NCI-H526 treated with DMSO at 0.1 percent for 48 hours (cell line): ENCODE measurements at regions not wholly inside any gene's neighbourhood (a gene's known extent, or its start where the extent isn't known, plus 50 kb on each side); places are given as distances from the start of the nearest gene placed in this dataset.
A peak's percentile ranks its signal among the peaks of the same experiment; 100 is the strongest.

Experiments used
- DNase-seq: peaks from one replicate; lab custom pipeline; 2025; lab: John Stamatoyannopoulos, UW

GRCh38 chr17:5694551-5694950, 110.2 kb upstream of the NLRP1 start:
- no peak for DNase-seq

- no peak for DNase-seq
Measured at GRCh38 chr17:5695480-5695879, 111.2 kb upstream of the NLRP1 start.

DNA sequence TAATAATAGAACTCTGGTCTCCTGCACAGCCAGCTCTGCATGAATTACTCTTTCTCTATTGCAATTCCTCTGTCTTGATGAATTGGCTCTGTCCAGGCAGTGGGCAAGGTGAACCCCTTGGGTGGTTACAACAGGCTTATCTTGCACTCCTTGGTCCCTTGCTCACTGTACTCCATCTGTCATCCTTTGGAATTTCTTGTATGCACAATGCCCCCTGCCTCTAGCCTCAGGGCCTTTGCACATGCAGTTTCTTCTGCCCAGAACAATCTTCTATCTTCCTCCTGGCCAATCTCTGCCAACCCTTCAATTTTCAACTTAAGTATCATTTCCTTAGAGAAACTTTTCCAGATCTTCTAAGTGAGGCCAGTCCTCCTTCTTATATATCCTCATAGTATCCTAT, 114.7 kb upstream of the NLRP1 start:
- DNase-seq = no peak

DNA sequence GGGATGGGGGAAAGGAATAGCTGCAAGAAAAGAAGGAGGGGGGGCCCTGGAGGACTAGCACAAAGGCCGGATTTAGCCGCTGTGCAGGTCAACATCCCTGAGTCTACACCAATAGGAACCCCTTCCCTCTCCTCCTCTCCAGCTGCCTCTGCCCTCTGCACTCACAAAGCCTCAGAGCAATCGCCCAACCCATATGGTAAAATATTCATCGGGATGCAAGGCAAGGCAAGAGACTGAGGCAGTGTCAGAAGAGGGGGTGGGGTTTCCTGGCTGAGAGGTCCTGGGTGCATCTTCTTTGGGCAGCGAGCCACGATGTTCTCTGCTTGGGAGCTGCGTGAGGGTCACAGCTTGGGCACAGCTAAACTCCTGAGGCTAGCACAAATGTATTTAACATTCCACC, 115.5 kb upstream of the NLRP1 start:
- DNase-seq = no peak

DNA sequence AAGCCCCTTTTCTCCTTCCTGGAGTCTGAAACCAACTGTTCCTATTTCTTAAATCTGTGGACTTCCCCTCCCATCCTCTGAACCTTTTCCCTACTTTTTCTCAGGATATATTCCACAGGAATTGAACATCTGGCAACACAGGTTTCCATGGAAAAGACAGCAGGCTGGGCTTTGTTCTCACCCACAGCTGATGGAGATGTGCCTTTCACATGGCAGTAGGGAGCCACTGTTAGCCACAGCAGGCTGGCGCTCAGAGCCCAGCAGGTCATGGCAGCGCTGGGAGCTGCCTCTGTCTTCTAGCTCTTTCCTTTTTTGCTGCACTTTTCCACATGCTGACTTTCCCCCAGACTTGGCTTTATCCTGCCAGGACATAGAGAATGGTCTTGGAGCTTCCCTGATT, 116.4 kb upstream of the NLRP1 start:
- no peak for DNase-seq

GRCh38 chr17:5701381-5701780, 117.1 kb upstream of the NLRP1 start:
- DNase-seq = no peak

DNA sequence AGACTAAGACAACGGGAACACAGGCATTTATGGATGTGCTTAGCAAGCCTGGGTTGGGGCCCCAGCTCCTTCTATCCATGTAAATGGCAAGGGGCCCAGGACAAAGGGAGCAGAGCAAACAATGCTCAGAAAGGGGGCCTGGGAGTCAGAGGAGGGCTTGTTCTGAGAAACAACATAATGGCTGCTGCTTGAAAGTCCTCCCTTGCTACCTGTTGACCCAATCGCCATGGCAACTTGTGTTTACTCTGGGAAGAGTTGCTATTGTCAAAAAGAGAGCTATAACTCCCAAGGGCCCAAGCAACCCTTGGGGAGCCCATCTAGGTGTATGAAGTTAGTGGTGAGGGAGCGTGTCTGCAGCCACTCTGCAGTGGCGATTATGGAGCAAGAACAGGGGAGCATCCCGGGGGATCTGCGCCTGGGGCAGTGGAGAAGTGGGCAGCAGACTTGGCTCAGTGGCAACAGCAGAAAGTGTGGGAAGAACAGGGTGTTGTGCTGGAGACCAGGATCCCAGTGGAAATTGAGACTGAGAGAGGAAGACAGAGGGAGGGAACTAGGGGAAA, 118.7 kb upstream of the NLRP1 start:
- DNase-seq = no peak

GRCh38 chr17:5703736-5704135, 119.4 kb upstream of the NLRP1 start:
- no peak for DNase-seq

- DNase-seq = no peak
Measured at GRCh38 chr17:5705081-5705875, 121.0 kb upstream of the NLRP1 start.

- DNase-seq = no peak
Measured at GRCh38 chr17:5705876-5706576, 121.7 kb upstream of the NLRP1 start.

DNA sequence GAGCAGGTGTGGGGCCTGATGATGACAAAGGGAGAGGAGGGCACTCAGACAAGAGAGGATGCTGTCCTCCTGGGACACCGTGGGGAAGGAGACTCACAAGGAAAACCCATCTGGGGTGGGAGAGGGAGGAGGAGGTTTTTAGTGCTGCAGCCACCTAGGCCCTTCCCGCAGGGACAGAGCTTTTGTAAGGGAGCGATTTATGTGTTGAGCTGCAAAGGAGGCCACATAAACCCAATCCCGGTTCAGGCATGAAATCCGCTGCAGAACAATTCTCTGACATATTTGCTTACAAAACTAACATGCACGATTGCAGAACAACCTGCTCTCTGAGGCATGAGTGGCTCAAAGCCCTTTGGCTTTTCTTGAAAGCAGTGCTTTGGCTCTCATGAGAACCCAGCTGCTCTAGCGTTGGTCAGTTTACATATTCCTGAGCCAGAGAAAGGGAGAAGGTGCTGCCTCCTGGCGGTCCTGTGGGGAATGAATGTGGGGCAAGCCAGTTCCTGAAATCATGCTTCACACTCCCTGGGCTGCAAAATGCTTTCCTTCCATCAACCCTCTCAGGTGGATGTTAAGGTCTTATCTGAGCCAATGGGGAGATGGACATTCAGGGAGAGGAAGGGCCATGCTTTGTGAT, 122.4 kb upstream of the NLRP1 start:
- peak; percentile 5 for DNase-seq

GRCh38 chr17:5707482-5707881, 123.2 kb upstream of the NLRP1 start:
- no peak for DNase-seq

DNA sequence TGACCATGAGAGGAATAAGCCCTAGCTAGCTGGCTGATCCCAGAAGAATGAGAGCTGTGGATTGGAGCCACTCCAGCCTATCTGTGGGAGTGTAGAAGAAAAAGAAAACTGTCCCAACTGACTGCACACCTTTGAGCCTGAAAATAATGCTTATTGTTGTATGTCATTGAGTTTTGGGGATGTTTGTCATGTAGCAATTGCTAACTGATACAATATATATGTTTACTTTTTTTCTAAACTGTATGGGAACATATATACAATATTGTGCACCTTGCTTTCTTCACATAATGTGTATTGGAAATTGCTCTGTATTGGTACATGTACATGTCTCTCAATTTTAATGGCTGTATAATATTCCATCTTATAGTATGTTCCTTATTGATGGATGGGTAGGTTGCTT, 124.0 kb upstream of the NLRP1 start:
- DNase-seq = no peak

GRCh38 chr17:5711344-5711743, 127.0 kb upstream of the NLRP1 start:
- DNase-seq = no peak

GRCh38 chr17:5714993-5715392, 130.7 kb upstream of the NLRP1 start:
- DNase-seq = no peak

DNA sequence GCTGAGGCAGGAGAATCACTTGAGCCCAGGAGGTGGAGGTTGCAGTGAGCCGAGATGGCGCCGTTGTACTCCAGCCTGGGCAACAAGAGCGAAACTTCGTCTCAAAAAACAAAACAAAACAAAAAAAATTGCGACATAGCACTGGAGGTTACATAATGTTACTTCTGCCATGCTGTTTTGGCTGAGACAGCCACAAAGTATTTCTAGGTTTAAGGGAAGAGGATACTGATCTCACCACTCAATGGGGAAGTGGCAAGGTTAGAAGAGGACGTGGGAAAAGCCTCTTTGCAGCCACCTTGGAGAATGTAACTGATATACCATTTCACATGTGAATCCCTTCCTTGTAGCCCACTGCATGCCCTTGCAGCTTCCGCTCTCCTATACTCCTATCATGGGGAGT, 131.2 kb upstream of the NLRP1 start:
- DNase-seq = no peak

DNA sequence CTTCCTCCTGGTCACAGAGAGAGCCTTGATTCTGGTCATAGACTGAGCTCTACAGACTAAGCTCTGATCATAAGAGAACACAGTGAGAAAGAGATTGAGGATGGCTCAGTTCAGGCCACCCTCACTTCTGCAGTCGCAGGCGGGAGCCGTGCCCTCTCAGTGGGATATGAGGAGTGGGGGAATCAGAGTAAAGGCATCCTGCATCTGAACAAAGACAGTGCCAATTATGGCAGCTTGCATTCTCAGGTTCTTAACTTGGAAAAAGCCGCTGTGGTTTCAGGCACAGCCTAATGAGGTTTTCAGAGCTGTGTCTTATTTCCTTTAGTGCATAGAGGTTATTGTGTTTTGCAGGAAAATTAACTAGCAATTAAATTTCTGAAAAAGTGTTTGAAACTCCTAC, 134.4 kb upstream of the NLRP1 start:
- no peak for DNase-seq

DNA sequence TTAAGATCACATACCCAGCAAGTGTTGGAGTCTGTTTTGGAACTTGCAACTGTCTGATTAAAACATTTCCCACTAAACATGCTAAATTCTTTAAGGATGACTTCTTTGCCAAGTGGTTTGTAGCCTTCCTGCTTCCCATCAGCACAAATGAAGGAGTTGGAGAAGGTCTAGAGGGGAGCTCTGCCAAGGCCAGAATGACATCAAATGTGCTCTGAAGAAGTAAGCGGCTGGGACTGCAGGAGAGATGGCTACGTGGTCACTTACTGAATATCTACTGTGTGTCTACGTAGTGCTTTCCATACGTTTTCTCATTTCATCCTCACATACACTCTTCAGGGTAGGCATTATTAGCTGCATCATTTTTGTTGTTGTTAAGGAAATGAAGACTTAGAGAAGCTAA, 135.7 kb upstream of the NLRP1 start:
- no peak for DNase-seq

DNA sequence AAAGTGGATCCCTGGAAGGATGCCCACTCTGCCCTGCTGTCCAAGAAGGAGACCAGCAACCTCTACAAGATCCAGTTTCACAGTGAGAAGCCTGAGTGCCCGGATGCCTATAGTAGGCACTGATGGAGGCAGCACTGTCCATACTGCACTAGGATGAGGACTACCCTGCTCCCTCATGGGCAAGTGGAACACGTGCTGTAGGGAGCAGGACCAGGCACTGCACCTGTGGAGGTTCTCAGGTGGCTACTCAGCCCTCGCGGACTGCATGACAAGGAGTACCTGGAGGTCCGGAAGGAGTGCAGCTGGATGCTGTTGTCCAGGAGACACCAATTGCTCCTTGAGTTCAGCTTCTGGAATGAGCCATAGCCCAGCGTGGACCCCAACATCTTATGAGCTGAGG, 146.1 kb upstream of the NLRP1 start:
- DNase-seq = no peak

DNA sequence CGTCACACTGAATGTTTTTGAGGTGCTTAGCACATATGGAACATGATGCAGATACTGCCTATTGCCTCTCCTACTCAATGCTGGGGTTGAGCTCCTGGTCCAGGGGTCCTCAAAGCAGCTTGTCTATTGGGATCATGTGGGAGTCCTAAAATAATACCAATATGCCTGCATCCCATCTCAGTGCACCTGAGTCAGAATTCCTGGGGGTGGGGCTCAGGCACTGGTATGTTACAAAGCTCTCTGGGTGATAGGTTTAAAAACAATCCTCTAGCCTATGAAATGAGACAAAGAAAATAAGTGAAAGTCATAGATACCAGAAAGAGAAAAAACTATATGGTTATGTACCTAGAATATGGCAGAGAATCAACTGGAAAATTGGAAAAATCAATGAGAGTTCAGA, 156.6 kb upstream of the NLRP1 start:
- DNase-seq = no peak

GRCh38 chr17:5741810-5742209, 157.5 kb upstream of the NLRP1 start:
- DNase-seq = no peak

GRCh38 chr17:5745111-5745813, 161.0 kb upstream of the NLRP1 start:
- no peak for DNase-seq
